HG02870 (cell line): ENCODE measurements at regions not wholly inside any gene's neighbourhood (a gene's known extent, or its start where the extent isn't known, plus 50 kb on each side); places are given as distances from the start of the nearest gene placed in this dataset.
"Not testable (repeated sequence)": the region's sequence is repeated elsewhere in the genome, so short reads cannot be mapped to it uniquely, and the experiment has no call there.

Source experiments
- ATAC-seq: cut with Tn5 transposase; IDR thresholded peaks from one replicate; pipeline ENCODE4 v1.9.1; 2021; ENCODE audit warnings: mild to moderate bottlenecking, moderate library complexity; ENCODE audit not compliant: unreplicated experiment

GRCh38 chr13:80835902-80836301 lies 495.0 kb upstream of the SPRY2 start:
- ATAC-seq = no peak

- no peak for ATAC-seq
Measured at GRCh38 chr13:80830431-80830830, 489.5 kb upstream of the SPRY2 start.

- ATAC-seq = no peak
Measured at GRCh38 chr13:80828759-80829158, 487.8 kb upstream of the SPRY2 start.

- ATAC-seq = no peak
Measured at GRCh38 chr13:80825276-80825675, 484.4 kb upstream of the SPRY2 start.

- ATAC-seq = no peak
Measured at GRCh38 chr13:80824229-80824628, 483.3 kb upstream of the SPRY2 start.

GRCh38 chr13:80823472-80823871 lies 482.5 kb upstream of the SPRY2 start:
- ATAC-seq = no peak

GRCh38 chr13:80821466-80821865 lies 480.5 kb upstream of the SPRY2 start:
- no peak for ATAC-seq

- ATAC-seq = no peak
Measured at GRCh38 chr13:80817979-80818378, 477.1 kb upstream of the SPRY2 start.

- ATAC-seq = no peak
Measured at GRCh38 chr13:80814541-80814940, 473.6 kb upstream of the SPRY2 start.

GRCh38 chr13:80810294-80810693 lies 469.4 kb upstream of the SPRY2 start:
- ATAC-seq = not testable (repeated sequence)

- ATAC-seq = no peak
Measured at GRCh38 chr13:80802946-80803345, 462.0 kb upstream of the SPRY2 start.

GRCh38 chr13:80798576-80799133 lies 457.7 kb upstream of the SPRY2 start:
- no peak for ATAC-seq

- no peak for ATAC-seq
Measured at GRCh38 chr13:80787604-80788003, 446.7 kb upstream of the SPRY2 start.

- ATAC-seq = no peak
Measured at GRCh38 chr13:80783926-80784565, 443.1 kb upstream of the SPRY2 start.

- ATAC-seq = no peak
Measured at GRCh38 chr13:80782441-80782840, 441.5 kb upstream of the SPRY2 start.

- no peak for ATAC-seq
Measured at GRCh38 chr13:80778297-80778696, 437.4 kb upstream of the SPRY2 start.

GRCh38 chr13:80757694-80758093 lies 416.8 kb upstream of the SPRY2 start:
- no peak for ATAC-seq

GRCh38 chr13:80755910-80756309 lies 415.0 kb upstream of the SPRY2 start:
- ATAC-seq = no peak

GRCh38 chr13:80754441-80754840 lies 413.5 kb upstream of the SPRY2 start:
- ATAC-seq = no peak

- no peak for ATAC-seq
Measured at GRCh38 chr13:80753866-80754265, 412.9 kb upstream of the SPRY2 start.

GRCh38 chr13:80751854-80752253 lies 410.9 kb upstream of the SPRY2 start:
- ATAC-seq = no peak

GRCh38 chr13:80744147-80744914 lies 403.4 kb upstream of the SPRY2 start:
- ATAC-seq = no peak
